ENCODE measurements at regions not wholly inside any gene's neighbourhood (a gene's known extent, or its start where the extent isn't known, plus 50 kb on each side); places are given as distances from the start of the nearest gene placed in this dataset.

DNA sequence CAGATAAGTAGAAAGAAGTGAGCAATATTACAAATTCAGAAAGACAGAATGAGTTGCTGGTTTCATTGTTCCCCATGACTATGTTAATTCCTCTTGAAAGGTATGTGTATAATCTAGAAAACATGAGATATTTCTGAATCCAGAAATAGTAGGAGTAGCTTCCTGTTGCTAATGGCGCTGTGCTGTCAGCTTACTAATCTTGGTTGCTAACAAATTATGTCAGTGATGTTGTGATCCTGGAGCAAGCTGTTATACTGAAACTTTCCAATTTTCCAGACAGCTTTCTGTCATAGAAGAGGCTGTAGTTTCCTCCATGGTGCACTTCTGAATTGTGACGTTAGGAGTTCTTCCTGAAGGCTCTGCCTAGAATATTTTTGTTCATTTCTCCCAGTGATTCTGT lies 372.3 kb downstream of the USP25 start:
- Histone ChIP-seq H3K36me3 (ENCODE audit: control insufficient read depth in 4 of 4, insufficient read depth in 4 of 4, low read length in 4 of 4) (no peaks in the 10 kb centered on the region), H3K9me3 (ENCODE audit: control insufficient read depth in 4 of 4, insufficient read depth in 3 of 4, low read length in 3 of 4) (no peaks in the 10 kb centered on the region), H3K4me3 (no peak overlapping the region), H3K27ac (ENCODE audit: low read depth in 1 of 2, low read length in 1 of 2) (no peak overlapping the region), H3K4me1 (ENCODE audit: control insufficient read depth in 5 of 5, insufficient read depth in 5 of 5, low read length in 5 of 5) (no peaks in the 10 kb centered on the region), H3K27me3 (ENCODE audit: control insufficient read depth in 3 of 3, insufficient read depth in 3 of 3, low read length in 2 of 3) (no peaks in the 10 kb centered on the region), H3K9ac (ENCODE audit: insufficient read depth in 1 of 2, low read length in 2 of 2) (no peak overlapping the region)
- 62 to 81% methylated on average over 2 of the region's 2 CpGs for WGBS, 2 donors
- no peak for ATAC-seq (ENCODE audit: insufficient read depth, low FRiP score)
- TF ChIP-seq, protein P1, sequence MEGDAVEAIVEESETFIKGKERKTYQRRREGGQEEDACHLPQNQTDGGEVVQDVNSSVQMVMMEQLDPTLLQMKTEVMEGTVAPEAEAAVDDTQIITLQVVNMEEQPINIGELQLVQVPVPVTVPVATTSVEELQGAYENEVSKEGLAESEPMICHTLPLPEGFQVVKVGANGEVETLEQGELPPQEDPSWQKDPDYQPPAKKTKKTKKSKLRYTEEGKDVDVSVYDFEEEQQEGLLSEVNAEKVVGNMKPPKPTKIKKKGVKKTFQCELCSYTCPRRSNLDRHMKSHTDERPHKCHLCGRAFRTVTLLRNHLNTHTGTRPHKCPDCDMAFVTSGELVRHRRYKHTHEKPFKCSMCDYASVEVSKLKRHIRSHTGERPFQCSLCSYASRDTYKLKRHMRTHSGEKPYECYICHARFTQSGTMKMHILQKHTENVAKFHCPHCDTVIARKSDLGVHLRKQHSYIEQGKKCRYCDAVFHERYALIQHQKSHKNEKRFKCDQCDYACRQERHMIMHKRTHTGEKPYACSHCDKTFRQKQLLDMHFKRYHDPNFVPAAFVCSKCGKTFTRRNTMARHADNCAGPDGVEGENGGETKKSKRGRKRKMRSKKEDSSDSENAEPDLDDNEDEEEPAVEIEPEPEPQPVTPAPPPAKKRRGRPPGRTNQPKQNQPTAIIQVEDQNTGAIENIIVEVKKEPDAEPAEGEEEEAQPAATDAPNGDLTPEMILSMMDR (IDR thresholded peaks at IDR 0.05; ENCODE audit: control extremely low read depth, extremely low read depth) = no peak
- DNase-seq = no peak

DNA sequence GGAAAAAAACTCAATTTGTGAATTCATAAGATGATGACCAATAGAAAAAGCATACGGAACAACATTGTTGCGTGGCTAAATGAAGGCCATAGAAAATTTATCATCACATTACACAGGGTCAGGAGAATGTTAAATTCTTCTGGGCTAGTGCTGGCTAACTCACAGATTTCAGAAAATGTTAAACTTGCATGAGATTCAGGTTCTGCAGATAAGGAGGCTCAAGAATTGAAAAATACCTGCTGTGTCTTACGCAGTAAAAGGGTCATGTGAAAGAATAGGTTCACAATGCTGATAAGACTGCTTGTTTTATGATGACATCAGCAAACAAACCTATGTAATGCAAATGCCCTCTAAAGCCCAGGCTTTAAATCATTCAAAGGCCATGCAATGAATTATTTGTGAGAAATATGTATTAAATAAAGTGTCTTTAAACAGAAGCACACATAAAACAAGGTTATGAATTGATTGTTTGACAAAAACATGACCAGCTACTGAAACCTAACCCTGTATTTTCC lies 378.8 kb downstream of the USP25 start:
- Histone ChIP-seq H3K27ac (ENCODE audit: low read depth in 1 of 2, low read length in 1 of 2) (no peak overlapping the region), H3K9me3 (ENCODE audit: control insufficient read depth in 4 of 4, insufficient read depth in 3 of 4, low read length in 3 of 4) (no peaks in the 10 kb centered on the region), H3K36me3 (ENCODE audit: control insufficient read depth in 4 of 4, insufficient read depth in 4 of 4, low read length in 4 of 4) (no peaks in the 10 kb centered on the region), H3K4me1 (ENCODE audit: control insufficient read depth in 5 of 5, insufficient read depth in 5 of 5, low read length in 5 of 5) (no peaks in the 10 kb centered on the region), H3K9ac (ENCODE audit: insufficient read depth in 1 of 2, low read length in 2 of 2) (no peak overlapping the region), H3K4me3 (no peak overlapping the region), H3K27me3 (ENCODE audit: control insufficient read depth in 3 of 3, insufficient read depth in 3 of 3, low read length in 2 of 3) (no peaks in the 10 kb centered on the region)
- ATAC-seq (ENCODE audit: insufficient read depth, low FRiP score) = no peak
- 96 to 99% methylated on average over 3 of the region's 3 CpGs for WGBS, 2 donors
- TF ChIP-seq, protein P1 (IDR thresholded peaks at IDR 0.05; ENCODE audit: control extremely low read depth, extremely low read depth) = no peak
- no peak for DNase-seq

DNA sequence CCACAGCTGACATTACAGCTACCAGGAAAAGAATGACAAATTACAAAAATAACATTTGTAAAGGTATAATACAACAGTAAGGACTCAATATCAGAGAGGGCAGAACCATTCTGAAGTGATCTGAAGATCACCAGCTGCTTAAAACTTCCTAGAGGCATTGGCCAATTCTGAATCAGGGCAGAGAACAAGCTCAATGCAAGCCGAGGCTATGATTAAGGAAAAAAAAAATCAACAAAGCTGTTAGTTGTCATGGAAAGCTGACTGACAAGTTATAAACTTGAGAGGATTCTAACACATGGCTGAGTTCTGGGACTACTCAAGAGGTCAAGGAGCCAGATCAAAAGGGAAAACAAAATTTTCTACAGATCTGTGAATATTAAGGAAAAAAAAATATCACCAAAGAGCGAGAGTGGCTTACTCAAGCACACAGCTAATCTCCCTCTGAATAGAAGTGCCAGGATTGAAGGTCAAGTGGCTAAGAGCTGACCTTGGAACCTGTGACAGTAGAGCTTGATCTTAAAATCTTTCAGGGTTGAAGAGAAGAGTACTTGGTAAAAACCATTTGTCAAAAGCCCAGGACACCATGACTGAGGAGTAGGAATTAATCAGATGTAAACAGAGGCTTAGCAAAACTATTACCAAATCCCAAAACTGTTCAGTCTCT lies 383.4 kb downstream of the USP25 start:
- ATAC-seq (ENCODE audit: insufficient read depth, low FRiP score) (peak; percentile 60), DNase-seq (peak in 2 of 3 donors; percentile 3 to 20)
- H3K27me3 ChIP-seq (ENCODE audit: control insufficient read depth in 3 of 3, insufficient read depth in 3 of 3, low read length in 2 of 3) = no peaks in the 10 kb centered on the region
- H3K4me3 ChIP-seq = no peak overlapping the region
- H3K27ac ChIP-seq (ENCODE audit: low read depth in 1 of 2, low read length in 1 of 2) = no peak overlapping the region
- no peaks in the 10 kb centered on the region for H3K4me1 ChIP-seq (ENCODE audit: control insufficient read depth in 5 of 5, insufficient read depth in 5 of 5, low read length in 5 of 5)
- TF ChIP-seq, protein P1 (IDR thresholded peaks at IDR 0.05; ENCODE audit: control extremely low read depth, extremely low read depth) = no peak
- no peaks in the 10 kb centered on the region for H3K36me3 ChIP-seq (ENCODE audit: control insufficient read depth in 4 of 4, insufficient read depth in 4 of 4, low read length in 4 of 4)
- H3K9me3 ChIP-seq (ENCODE audit: control insufficient read depth in 4 of 4, insufficient read depth in 3 of 4, low read length in 3 of 4) = no peaks in the 10 kb centered on the region
- 48 to 77% methylated on average over 2 of the region's 2 CpGs for WGBS, 2 donors
- H3K9ac ChIP-seq (ENCODE audit: insufficient read depth in 1 of 2, low read length in 2 of 2) = no peak overlapping the region

DNA sequence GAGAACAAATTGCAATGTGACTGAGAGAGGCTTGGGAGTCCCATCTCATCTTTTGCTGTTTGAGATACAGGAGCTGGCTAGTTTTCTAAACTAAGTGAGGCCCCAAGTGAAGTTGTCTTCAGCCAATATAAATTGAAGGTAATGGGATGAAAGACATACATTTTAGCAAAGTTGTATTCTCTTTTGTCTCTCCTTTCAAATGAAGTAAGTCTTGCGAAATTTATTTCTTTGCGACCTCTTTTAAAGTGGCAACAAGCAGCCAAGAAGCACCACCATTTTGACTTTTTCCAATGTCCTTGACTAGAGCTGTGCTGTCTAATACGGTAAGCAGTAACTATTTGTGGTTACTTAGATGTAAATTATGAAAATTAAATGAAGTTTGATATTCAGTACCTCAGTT lies 385.7 kb downstream of the USP25 start:
- Histone ChIP-seq H3K27ac (ENCODE audit: low read depth in 1 of 2, low read length in 1 of 2) (no peak overlapping the region), H3K4me1 (ENCODE audit: control insufficient read depth in 5 of 5, insufficient read depth in 5 of 5, low read length in 5 of 5) (no peaks in the 10 kb centered on the region), H3K27me3 (ENCODE audit: control insufficient read depth in 3 of 3, insufficient read depth in 3 of 3, low read length in 2 of 3) (no peaks in the 10 kb centered on the region), H3K9ac (ENCODE audit: insufficient read depth in 1 of 2, low read length in 2 of 2) (no peak overlapping the region), H3K36me3 (ENCODE audit: control insufficient read depth in 4 of 4, insufficient read depth in 4 of 4, low read length in 4 of 4) (no peaks in the 10 kb centered on the region), H3K9me3 (ENCODE audit: control insufficient read depth in 4 of 4, insufficient read depth in 3 of 4, low read length in 3 of 4) (no peaks in the 10 kb centered on the region), H3K4me3 (no peak overlapping the region)
- DNase-seq (no peak), ATAC-seq (ENCODE audit: insufficient read depth, low FRiP score) (no peak)
- TF ChIP-seq, protein P1 (IDR thresholded peaks at IDR 0.05; ENCODE audit: control extremely low read depth, extremely low read depth) = no peak
- 93 to 97% methylated on average over 3 of the region's 3 CpGs for WGBS, 2 donors

All from lung (tissue), 11 donors.